ENCODE measurements at regions not wholly inside any gene's neighbourhood (a gene's known extent, or its start where the extent isn't known, plus 50 kb on each side); places are given as distances from the start of the nearest gene placed in this dataset.
A peak's percentile ranks its signal among the peaks of the same experiment; 100 is the strongest.
"Not testable (repeated sequence)": the region's sequence is repeated elsewhere in the genome, so short reads cannot be mapped to it uniquely, and the experiment has no call there.

- H3K27ac ChIP-seq: no peak overlapping the region
- no peak for DNase-seq (ENCODE audit: low read depth, low spot score)
Measured at GRCh38 chr12:33205981-33206380, 233.6 kb downstream of the SYT10 start.

DNA sequence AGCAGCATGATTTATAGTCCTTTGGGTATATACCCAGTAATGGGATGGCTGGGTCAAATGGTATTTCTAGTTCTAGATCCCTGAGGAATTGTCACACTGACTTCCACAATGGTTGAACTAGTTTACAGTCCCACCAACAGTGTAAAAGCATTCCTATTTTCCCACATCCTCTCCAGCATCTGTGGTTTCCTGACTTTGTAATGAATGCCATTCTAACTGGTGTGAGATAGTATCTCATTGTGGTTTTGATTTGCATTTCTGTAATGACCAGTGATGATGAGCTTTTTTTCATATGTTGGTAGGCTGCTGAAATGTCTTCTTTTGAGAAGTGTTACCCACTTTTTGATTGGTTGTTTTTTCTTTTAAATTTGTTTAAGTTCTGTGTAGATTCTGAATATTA, 245.2 kb downstream of the SYT10 start:
- H3K27ac ChIP-seq; DNase-seq (ENCODE audit: low read depth, low spot score): not testable (repeated sequence)

DNA sequence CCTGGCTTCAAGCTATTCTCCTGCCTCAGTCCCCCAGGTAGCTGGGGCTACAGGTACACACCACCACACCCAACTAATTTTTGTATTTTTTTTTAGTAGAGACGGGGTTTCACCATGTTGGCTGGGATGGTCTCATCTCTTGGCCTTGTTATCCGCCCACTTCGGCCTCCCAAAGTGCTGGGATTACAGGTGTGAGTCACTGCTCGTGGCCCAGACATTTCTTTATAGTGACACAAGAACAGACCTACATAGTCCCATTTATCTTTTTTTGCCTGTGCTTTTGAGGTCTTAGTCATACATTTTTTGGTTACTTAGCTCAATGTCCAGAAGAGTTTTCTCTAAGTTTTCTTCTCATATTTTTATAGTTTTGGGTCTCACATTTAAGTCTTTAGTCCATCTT, 247.4 kb downstream of the SYT10 start:
- DNase-seq (ENCODE audit: low read depth, low spot score): no peak
- no peak overlapping the region for H3K27ac ChIP-seq

- no peak overlapping the region for H3K27ac ChIP-seq
- no peak for DNase-seq (ENCODE audit: low read depth, low spot score)
Measured at GRCh38 chr12:33187409-33187808, 252.2 kb downstream of the SYT10 start.

GRCh38 chr12:33184161-33184560, 255.5 kb downstream of the SYT10 start:
- no peak for DNase-seq (ENCODE audit: low read depth, low spot score)
- H3K27ac ChIP-seq: no peak overlapping the region

- H3K27ac ChIP-seq: no peak overlapping the region
- no peak for DNase-seq (ENCODE audit: low read depth, low spot score)
Measured at GRCh38 chr12:33182485-33182884, 257.1 kb downstream of the SYT10 start.

- DNase-seq (ENCODE audit: low read depth, low spot score): peak; percentile 31
- no peak overlapping the region for H3K27ac ChIP-seq
Measured at GRCh38 chr12:33180918-33181317, 258.7 kb downstream of the SYT10 start.

- not testable (repeated sequence) for H3K27ac ChIP-seq; DNase-seq (ENCODE audit: low read depth, low spot score)
Measured at GRCh38 chr12:33166260-33166659, 269.7 kb upstream of the PKP2 start.

- DNase-seq (ENCODE audit: low read depth, low spot score): no peak
- no peak overlapping the region for H3K27ac ChIP-seq
Measured at GRCh38 chr12:33156042-33156441, 259.5 kb upstream of the PKP2 start.

DNA sequence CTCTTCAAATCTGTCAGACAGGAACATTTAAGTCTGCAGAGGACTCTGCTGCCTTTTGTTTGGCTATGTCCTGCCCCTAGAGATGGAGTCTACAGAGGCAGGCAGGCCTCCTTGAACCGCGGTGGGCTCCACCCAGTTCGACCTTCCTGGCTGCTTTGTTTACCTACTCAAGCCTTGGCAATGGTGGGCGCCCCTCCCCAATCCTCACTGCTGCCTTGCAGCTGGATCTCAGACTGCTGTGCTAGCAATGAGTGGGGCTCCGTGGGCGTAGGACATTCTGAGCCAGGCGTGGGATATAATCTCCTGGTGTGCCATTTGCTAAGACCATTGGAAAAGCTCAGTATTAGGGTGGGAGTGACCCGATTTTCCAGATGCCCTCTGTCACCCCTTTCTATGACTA, 250.7 kb upstream of the PKP2 start:
- not testable (repeated sequence) for DNase-seq (ENCODE audit: low read depth, low spot score); H3K27ac ChIP-seq

DNA sequence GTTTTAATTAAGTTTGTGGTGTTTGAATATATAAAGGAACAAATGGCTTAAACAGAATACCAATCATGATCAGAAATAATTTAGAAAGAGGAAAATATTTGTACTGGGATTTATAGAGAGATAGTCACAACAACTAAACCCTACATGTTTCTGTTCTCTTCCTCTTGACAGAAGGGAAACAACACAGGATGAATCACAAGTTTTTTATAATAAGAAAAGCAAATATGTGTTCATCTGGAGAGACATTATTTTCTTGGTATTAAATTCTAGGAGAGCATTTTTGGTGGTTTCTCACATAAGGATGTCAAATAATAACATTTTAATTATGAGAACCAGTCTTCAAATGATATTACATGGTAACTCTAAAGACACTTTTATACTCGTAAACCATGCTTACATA, 232.9 kb upstream of the PKP2 start:
- H3K27ac ChIP-seq: no peak overlapping the region
- DNase-seq (ENCODE audit: low read depth, low spot score): no peak

GRCh38 chr12:33125755-33126154, 229.2 kb upstream of the PKP2 start:
- DNase-seq (ENCODE audit: low read depth, low spot score): no peak
- H3K27ac ChIP-seq: no peak overlapping the region

DNA sequence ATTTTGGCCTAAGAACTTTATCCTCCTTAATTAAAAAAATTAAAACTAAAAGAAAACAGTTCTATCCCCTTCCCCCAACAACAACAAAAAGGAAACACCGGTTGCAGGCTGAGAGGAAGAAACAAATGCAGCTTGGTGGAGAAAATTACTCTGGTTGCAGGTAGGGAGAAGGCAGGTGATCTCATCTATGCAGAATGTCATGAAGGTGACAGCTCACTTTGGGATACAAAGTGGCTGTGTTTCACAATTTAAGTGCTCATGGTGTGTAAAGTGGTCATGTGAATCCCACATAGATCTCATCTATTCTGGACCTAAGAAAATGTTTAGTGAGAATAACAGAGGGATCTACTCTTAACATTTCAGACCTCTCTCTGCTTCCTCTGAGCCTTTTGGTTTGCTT, 219.7 kb upstream of the PKP2 start:
- peak overlapping the region; percentile 37 for H3K27ac ChIP-seq
- DNase-seq (ENCODE audit: low read depth, low spot score): no peak

GRCh38 chr12:33115716-33116115, 219.1 kb upstream of the PKP2 start:
- H3K27ac ChIP-seq: peak overlapping the region; percentile 37
- DNase-seq (ENCODE audit: low read depth, low spot score): no peak

DNA sequence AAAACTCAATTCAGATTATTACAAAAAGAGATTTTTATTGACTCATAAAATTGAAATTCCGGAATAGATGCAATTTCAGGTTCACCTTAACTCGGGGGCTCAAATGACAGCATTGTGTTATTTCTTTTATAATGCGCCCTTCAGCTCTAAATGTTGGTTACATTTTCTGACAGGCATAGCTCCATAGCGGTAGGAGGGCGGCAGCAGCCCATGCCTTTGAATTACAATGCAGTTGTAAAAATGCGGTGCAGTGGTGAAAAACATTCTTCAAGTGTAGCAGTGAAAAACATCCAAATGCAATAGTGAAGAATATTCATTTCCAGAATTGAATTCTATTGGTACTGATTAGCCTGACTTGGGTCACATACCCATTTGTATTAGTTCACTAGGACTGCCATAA, 215.3 kb upstream of the PKP2 start:
- H3K27ac ChIP-seq: no peak overlapping the region
- DNase-seq (ENCODE audit: low read depth, low spot score): no peak

DNA sequence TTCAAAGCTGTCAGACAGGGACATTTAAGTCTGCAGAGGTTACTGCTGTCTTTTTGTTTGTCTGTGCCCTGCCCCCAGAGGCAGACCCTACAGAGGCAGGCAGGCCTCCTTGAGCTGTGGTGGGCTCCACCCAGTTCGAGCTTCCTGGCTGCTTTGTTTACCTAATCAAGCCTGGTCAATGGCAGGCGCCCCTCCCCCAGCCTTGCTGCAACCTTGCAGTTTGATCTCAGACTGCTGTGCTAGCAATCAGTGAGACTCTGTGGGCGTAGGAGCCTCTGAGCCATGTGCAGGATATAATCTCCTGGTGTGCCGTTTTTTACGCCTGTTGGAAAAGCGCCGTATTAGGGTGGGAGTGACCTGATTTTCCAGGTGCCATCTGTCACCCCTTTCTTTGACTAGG, 211.2 kb upstream of the PKP2 start:
- not testable (repeated sequence) for H3K27ac ChIP-seq; DNase-seq (ENCODE audit: low read depth, low spot score)

DNA sequence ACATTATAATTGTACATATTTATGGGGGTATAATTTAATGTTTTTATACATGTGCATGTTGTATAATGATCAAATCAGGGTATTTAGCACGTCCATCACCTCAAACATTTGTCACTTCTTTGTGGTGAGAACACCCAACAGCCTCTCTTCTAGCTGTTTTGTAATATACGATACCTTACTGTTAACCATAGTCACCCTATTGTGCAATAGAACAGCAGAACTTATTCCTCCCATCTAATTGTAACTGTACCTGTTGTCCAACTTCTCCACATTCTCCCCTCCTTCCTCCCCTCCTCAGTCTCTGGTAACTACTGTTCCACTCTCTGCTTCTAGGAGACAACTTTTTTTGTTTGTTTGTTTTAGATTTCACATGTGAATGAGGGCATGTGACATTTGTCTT, 197.0 kb upstream of the PKP2 start:
- no peak overlapping the region for H3K27ac ChIP-seq
- DNase-seq (ENCODE audit: low read depth, low spot score): no peak

DNA sequence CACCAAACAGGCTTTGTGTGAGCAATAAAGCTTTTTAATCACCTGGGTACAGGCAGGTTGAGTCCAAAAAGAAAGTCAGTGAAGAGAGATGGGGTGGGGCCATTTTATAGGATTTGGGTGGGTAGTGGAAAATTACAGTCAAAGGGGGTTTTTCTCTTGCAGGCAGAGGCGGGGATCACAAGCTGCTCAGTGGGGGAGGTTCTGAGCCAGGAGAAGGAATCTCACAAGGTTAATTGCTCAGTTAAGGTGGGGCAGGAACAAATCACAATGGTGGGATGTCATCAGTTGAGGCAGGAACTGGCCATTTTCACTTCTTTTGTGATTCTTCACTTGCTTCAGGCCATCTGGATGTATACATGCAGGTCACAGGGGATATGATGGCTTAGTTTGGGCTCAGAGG, 191.3 kb upstream of the PKP2 start:
- DNase-seq (ENCODE audit: low read depth, low spot score); H3K27ac ChIP-seq: not testable (repeated sequence)

- H3K27ac ChIP-seq; DNase-seq (ENCODE audit: low read depth, low spot score): not testable (repeated sequence)
Measured at GRCh38 chr12:33076401-33076800, 179.8 kb upstream of the PKP2 start.

DNA sequence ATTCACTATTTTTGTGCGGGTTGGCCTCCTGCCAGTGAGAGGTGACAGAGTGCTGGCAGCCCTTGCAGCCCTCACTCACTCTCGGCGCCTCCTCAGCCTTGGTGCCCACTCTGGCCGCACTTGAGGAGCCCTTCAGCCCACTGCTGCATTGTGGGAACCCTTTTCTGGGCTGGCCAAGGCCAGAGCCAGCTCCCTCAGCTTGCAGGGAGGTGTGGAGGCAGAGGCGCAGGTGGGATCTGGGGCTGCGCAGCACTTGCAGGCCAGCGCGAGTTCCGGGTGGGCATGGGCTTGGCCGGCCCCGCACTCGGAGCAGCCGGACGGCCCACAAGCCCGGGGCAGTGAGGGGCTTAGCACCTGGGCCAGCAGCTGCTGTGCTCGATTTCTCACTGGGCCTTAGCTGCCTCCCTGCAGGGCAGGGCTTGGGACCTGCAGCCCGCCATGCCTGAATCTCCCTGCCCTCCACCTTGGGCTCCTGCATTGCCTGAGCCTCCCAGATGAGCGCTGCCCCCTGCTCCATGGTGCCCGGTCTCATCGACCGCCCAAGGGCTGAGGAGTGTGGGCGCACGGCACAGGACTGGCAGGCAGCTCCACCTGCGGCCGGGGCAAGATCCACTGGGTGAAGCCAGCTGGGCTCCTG, 178.7 kb upstream of the PKP2 start:
- not testable (repeated sequence) for H3K27ac ChIP-seq; DNase-seq (ENCODE audit: low read depth, low spot score)

GRCh38 chr12:33061844-33062243, 165.3 kb upstream of the PKP2 start:
- no peak for DNase-seq (ENCODE audit: low read depth, low spot score)
- no peak overlapping the region for H3K27ac ChIP-seq

DNA sequence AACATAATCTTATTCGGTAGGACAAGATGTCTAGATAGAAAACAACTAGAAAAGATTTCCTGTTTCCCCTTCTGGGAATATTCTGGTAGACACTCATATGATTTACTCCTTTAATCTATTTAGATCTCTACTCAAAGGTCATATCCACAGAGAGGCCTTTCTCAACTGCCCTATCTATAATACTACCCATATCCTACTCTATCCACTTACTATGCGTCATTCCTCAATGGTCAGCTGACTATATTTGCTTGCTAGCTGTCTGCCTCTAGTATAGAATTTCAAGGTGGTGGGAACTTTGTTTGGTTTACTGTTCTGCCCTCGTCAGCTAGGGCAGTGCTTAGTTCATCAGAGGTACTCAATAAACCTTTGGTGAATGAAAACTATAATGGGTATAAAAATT, 157.8 kb upstream of the PKP2 start:
- H3K27ac ChIP-seq: no peak overlapping the region
- no peak for DNase-seq (ENCODE audit: low read depth, low spot score)
